ENCODE measurements at regions not wholly inside any gene's neighbourhood (a gene's known extent, or its start where the extent isn't known, plus 50 kb on each side); places are given as distances from the start of the nearest gene placed in this dataset.

DNA sequence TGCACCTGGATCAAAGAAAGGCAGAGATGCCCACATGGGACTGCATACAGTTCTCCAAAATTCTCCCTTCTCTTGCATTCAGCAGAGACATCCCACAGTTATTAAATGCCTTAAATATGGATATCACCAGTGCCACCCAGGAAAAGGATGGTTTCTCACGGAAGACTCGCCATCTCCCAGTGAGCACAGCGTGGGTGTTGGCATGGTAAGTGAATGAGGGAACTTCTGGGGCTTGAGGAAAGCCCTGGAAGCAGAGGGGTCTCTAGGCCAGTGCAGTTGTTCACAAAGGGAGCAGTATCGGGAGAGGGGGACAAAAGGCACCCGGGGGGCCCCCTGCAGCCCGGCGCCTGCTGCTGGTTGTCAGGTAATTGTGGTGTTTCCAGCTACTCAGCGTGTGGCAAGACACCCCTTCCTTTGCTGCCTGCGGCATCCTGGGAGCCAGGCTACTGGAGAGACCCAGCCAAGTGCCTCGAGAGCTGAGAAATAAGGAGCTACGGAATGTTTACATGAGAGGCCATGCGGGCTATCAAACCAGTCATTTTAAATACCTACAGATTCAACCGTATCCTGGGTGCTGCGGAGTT lies 125.4 kb downstream of the PXDC1 start:
- no peak for TF ChIP-seq POLR2A (IDR thresholded peaks at IDR 0.05; ENCODE audit: low read depth)
- TF ChIP-seq, protein P1, sequence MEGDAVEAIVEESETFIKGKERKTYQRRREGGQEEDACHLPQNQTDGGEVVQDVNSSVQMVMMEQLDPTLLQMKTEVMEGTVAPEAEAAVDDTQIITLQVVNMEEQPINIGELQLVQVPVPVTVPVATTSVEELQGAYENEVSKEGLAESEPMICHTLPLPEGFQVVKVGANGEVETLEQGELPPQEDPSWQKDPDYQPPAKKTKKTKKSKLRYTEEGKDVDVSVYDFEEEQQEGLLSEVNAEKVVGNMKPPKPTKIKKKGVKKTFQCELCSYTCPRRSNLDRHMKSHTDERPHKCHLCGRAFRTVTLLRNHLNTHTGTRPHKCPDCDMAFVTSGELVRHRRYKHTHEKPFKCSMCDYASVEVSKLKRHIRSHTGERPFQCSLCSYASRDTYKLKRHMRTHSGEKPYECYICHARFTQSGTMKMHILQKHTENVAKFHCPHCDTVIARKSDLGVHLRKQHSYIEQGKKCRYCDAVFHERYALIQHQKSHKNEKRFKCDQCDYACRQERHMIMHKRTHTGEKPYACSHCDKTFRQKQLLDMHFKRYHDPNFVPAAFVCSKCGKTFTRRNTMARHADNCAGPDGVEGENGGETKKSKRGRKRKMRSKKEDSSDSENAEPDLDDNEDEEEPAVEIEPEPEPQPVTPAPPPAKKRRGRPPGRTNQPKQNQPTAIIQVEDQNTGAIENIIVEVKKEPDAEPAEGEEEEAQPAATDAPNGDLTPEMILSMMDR (IDR thresholded peaks at IDR 0.05), result no peak

Measured in esophagus muscularis mucosa (tissue), 3 donors.